ENCODE measurements at regions not wholly inside any gene's neighbourhood (a gene's known extent, or its start where the extent isn't known, plus 50 kb on each side); places are given as distances from the start of the nearest gene placed in this dataset.
"Not testable (repeated sequence)": the region's sequence is repeated elsewhere in the genome, so short reads cannot be mapped to it uniquely, and the experiment has no call there.

DNA sequence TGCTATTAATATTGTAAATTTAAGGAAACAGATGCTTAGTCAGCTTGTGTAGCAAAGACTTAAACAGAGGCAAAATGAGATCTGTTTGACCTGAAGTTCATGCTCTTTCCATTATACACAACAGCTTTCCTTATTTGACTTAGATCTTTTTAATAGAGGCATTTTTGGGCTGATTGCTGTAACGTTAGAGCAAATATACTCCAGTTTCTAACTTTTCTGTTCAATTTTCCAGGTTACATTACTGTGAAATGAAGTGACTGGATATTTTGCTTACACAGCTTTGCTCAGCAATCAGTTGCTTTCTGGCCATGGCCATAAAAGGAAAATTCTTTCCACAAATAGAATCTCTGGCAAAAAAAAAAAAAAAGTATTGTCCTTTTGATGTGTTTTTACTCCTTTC, 146.2 kb downstream of the PCDH7 start:
- TF ChIP-seq POLR2A (IDR thresholded peaks at IDR 0.05) (no peak), EP300 (IDR thresholded peaks at IDR 0.05) (no peak), POLR2AphosphoS5 (IDR thresholded peaks at IDR 0.05) (no peak)
- TF ChIP-seq, protein P1, sequence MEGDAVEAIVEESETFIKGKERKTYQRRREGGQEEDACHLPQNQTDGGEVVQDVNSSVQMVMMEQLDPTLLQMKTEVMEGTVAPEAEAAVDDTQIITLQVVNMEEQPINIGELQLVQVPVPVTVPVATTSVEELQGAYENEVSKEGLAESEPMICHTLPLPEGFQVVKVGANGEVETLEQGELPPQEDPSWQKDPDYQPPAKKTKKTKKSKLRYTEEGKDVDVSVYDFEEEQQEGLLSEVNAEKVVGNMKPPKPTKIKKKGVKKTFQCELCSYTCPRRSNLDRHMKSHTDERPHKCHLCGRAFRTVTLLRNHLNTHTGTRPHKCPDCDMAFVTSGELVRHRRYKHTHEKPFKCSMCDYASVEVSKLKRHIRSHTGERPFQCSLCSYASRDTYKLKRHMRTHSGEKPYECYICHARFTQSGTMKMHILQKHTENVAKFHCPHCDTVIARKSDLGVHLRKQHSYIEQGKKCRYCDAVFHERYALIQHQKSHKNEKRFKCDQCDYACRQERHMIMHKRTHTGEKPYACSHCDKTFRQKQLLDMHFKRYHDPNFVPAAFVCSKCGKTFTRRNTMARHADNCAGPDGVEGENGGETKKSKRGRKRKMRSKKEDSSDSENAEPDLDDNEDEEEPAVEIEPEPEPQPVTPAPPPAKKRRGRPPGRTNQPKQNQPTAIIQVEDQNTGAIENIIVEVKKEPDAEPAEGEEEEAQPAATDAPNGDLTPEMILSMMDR (IDR thresholded peaks at IDR 0.05), result no peak
- 7 to 22% (median 9%) methylated on average over 1 of the region's 1 CpG for WGBS, 5 donors
- peaks cover 0 to 39% (median 20%) of the 10 kb centered on the region in 4 donors for H3K4me1 ChIP-seq
- no peaks in the 10 kb centered on the region for H3K27me3 ChIP-seq
- no peaks in the 10 kb centered on the region for H3K36me3 ChIP-seq
- peak overlapping the region in 4 of 5 donors; percentile 13 to 61 (median 28) for H3K27ac ChIP-seq
- H3K4me3 ChIP-seq, result no peak overlapping the region
- H3K9me3 ChIP-seq, result no peaks in the 10 kb centered on the region
- DNase-seq, result peak in 1 of 2 donors; percentile 23
- intact Hi-C loops (cut with DNase I; ENCODE audit: low total_unique reads), result no loop called here

- 69 to 92% (median 85%) methylated on average over 1 of the region's 1 CpG for WGBS, 5 donors
- intact Hi-C loops (cut with DNase I; ENCODE audit: low total_unique reads), result no loop called here
- Histone ChIP-seq H3K4me1 (peaks cover 0 to 39% (median 20%) of the 10 kb centered on the region in 4 donors), H3K36me3 (no peaks in the 10 kb centered on the region), H3K4me3 (no peak overlapping the region), H3K9me3 (no peaks in the 10 kb centered on the region), H3K27ac (peak overlapping the region in 4 of 5 donors; percentile 13 to 61 (median 28)), H3K27me3 (no peaks in the 10 kb centered on the region)
- no peak for DNase-seq
- TF ChIP-seq, protein P1 (IDR thresholded peaks at IDR 0.05), result no peak
- no peak for TF ChIP-seq EP300 (IDR thresholded peaks at IDR 0.05)
Observed at GRCh38 chr4:30866907-30867306, 146.7 kb downstream of the PCDH7 start.

DNA sequence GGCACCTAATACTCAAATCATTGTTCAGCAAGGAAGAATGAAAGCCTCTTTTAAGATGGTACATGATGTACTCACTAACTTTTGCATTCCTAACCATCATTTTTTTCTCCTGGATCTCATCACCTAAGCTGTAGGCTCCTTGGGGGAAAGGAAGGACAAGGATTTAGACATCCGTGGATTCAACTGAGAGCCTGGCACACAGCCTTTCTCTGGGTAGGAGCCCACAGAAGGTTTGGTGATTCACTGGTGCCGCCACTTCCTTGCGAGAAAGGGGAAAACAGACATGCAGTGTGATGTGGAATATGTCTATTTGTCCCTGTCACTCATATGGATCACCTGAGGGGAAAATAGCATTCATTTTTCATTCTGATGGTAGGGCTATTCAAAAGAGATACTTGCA, 147.3 kb downstream of the PCDH7 start:
- no peaks in the 10 kb centered on the region for H3K9me3 ChIP-seq
- no peak overlapping the region for H3K4me3 ChIP-seq
- intact Hi-C loops (cut with DNase I; ENCODE audit: low total_unique reads), result no loop called here
- no peaks in the 10 kb centered on the region for H3K36me3 ChIP-seq
- 75 to 92% (median 77%) methylated on average over 3 of the region's 3 CpGs for WGBS, 5 donors
- DNase-seq, result no peak
- H3K27ac ChIP-seq, result peak overlapping the region in 4 of 5 donors; percentile 13 to 61 (median 28)
- peaks cover 0 to 39% (median 20%) of the 10 kb centered on the region in 4 donors for H3K4me1 ChIP-seq
- H3K27me3 ChIP-seq, result no peaks in the 10 kb centered on the region
- TF ChIP-seq POLR2AphosphoS5 (IDR thresholded peaks at IDR 0.05), result peak in 1 of 3 donors; percentile 45
- TF ChIP-seq, protein P1 (IDR thresholded peaks at IDR 0.05), result no peak

- intact Hi-C loops (cut with DNase I; ENCODE audit: low total_unique reads), result no loop called here
- Histone ChIP-seq H3K4me1 (peaks cover 0 to 36% (median 17%) of the 10 kb centered on the region in 4 donors), H3K36me3 (no peaks in the 10 kb centered on the region), H3K27me3 (no peaks in the 10 kb centered on the region), H3K9me3 (no peaks in the 10 kb centered on the region), H3K4me3 (no peak overlapping the region), H3K27ac (peak overlapping the region in 1 of 5 donors; percentile 28)
- no peak for DNase-seq
- no peak for TF ChIP-seq POLR2A (IDR thresholded peaks at IDR 0.05)
- no peak for TF ChIP-seq EP300 (IDR thresholded peaks at IDR 0.05)
- TF ChIP-seq, protein P1 (IDR thresholded peaks at IDR 0.05), result no peak
- WGBS, 5 donors, result 71 to 84% (median 78%) methylated on average over 5 of the region's 5 CpGs
Observed at GRCh38 chr4:30868111-30868895, 148.1 kb downstream of the PCDH7 start.

- 91 to 98% (median 91%) methylated on average over 1 of the region's 1 CpG for WGBS, 5 donors
- Histone ChIP-seq H3K4me1 (peaks cover 0 to 29% (median 17%) of the 10 kb centered on the region in 4 donors), H3K27ac (peak overlapping the region in 1 of 5 donors; percentile 20)
- intact Hi-C loops (cut with DNase I; ENCODE audit: low total_unique reads); H3K9me3 ChIP-seq; DNase-seq; H3K27me3 ChIP-seq; H3K36me3 ChIP-seq; H3K4me3 ChIP-seq: not testable (repeated sequence)
Observed at GRCh38 chr4:30869387-30869786, 149.2 kb downstream of the PCDH7 start.

Measured in stomach (tissue), 8 donors.